WTC11 (cell line): ENCODE measurements at regions not wholly inside any gene's neighbourhood (a gene's known extent, or its start where the extent isn't known, plus 50 kb on each side); places are given as distances from the start of the nearest gene placed in this dataset.

Experiments
- ATAC-seq: fragments of 200-7000 bp; cut with Tn5 transposase; 2 replicates; pipeline ENCODE4 v1.10.0; 2021; ENCODE audit warnings: mild to moderate bottlenecking, moderate library complexity
- CTCF ChIA-PET: fragments of 300-600 bp; sonication (Branson Sonifier 250); formaldehyde crosslinking; loops from one replicate; lab custom pipeline; 2021; ENCODE audit warnings: antibody characterized with exemption; lab: Charles Lee
- POLR2A ChIA-PET: fragments of 350-600 bp; sonication (Branson Sonifier 250); formaldehyde crosslinking; loops from one replicate; lab custom pipeline; 2021; ENCODE audit warnings: antibody characterized with exemption; lab: Charles Lee
- DNase-seq: peaks from one replicate; pipeline ENCODE4 v3.0.0; 2021; ENCODE audit warnings: low spot score
- H3K27ac Mint-ChIP-seq: 2 replicates; pipeline ENCODE4 v1.8.0; 2021; ENCODE audit warnings: mixed read lengths
- H3K27me3 Mint-ChIP-seq: 2 replicates; pipeline ENCODE4 v1.8.0; 2021; ENCODE audit warnings: low read depth, mild to moderate bottlenecking, moderate library complexity, mixed read lengths
- H3K36me3 Mint-ChIP-seq: 2 replicates; pipeline ENCODE4 v1.8.0; 2021; ENCODE audit warnings: mixed read lengths
- H3K4me1 Mint-ChIP-seq: 2 replicates; pipeline ENCODE4 v1.8.0; 2022; ENCODE audit warnings: mixed read lengths
- H3K4me3 Mint-ChIP-seq: 2 replicates; pipeline ENCODE4 v1.8.0; 2021; ENCODE audit warnings: mild to moderate bottlenecking, moderate library complexity, mixed read lengths
- H3K9me3 Mint-ChIP-seq: 2 replicates; pipeline ENCODE4 v1.8.0; 2021; ENCODE audit warnings: mixed read lengths
- AFF4 ChIP-seq: sonication (generic); formaldehyde crosslinking; IDR thresholded peaks from 2 replicates; pipeline ENCODE4 v1.8.1; 2023; ENCODE audit warnings: mild to moderate bottlenecking, missing genetic modification reagents, borderline replicate concordance
- ATF1 ChIP-seq: sonication (generic); formaldehyde crosslinking; IDR thresholded peaks from 2 replicates; pipeline ENCODE4 v1.8.1; 2023; ENCODE audit warnings: mild to moderate bottlenecking, moderate library complexity, missing genetic modification reagents
- ATF2 ChIP-seq: sonication (generic); formaldehyde crosslinking; IDR thresholded peaks from 2 replicates; pipeline ENCODE4 v1.8.1; 2022; ENCODE audit warnings: low read depth, missing genetic modification reagents, borderline replicate concordance
- ELF4 ChIP-seq: sonication (generic); formaldehyde crosslinking; IDR thresholded peaks from 2 replicates; pipeline ENCODE4 v1.8.1; 2022; ENCODE audit warnings: low read depth, mild to moderate bottlenecking, moderate library complexity, missing genetic modification reagents
- ERG ChIP-seq: fragments of 250-450 bp; sonication (Bioruptor Pico); IDR thresholded peaks from 2 replicates; pipeline ENCODE4 v1.8.0; 2021; ENCODE audit warnings: mild to moderate bottlenecking
- ESRRA ChIP-seq: sonication (generic); formaldehyde crosslinking; IDR thresholded peaks from 2 replicates; pipeline ENCODE4 v1.8.1; 2022; ENCODE audit warnings: mild to moderate bottlenecking, missing genetic modification reagents, borderline replicate concordance
- ETV6 ChIP-seq: sonication (generic); formaldehyde crosslinking; IDR thresholded peaks from 2 replicates; pipeline ENCODE4 v1.8.1; 2022; ENCODE audit warnings: mild to moderate bottlenecking, missing genetic modification reagents
- GRHL2 ChIP-seq: fragments of 250-450 bp; sonication (Bioruptor Pico); IDR thresholded peaks from 2 replicates; pipeline ENCODE4 v1.8.0; 2022; ENCODE audit warnings: mild to moderate bottlenecking, moderate library complexity; ENCODE audit not compliant: insufficient replicate concordance, severe bottlenecking
- GTF2I ChIP-seq: fragments of 250-450 bp; sonication (Bioruptor Pico); conservative IDR thresholded peaks from 2 replicates; pipeline ENCODE4 v1.4.0; 2021; ENCODE audit warnings: mild to moderate bottlenecking
- JAZF1 ChIP-seq: fragments of 250-450 bp; sonication (Bioruptor Pico); IDR thresholded peaks from 2 replicates; pipeline ENCODE4 v1.9.0; 2021; ENCODE audit warnings: moderate library complexity, mild to moderate bottlenecking, inconsistent platforms
- JUN ChIP-seq: sonication (generic); formaldehyde crosslinking; IDR thresholded peaks from 2 replicates; pipeline ENCODE4 v1.8.0; 2023; ENCODE audit warnings: mild to moderate bottlenecking, missing genetic modification reagents
- NR1H2 ChIP-seq: sonication (generic); formaldehyde crosslinking; IDR thresholded peaks from 2 replicates; pipeline ENCODE4 v1.9.0; 2021; ENCODE audit warnings: mild to moderate bottlenecking, moderate library complexity, missing genetic modification reagents
- NR3C1 ChIP-seq: sonication (generic); formaldehyde crosslinking; conservative IDR thresholded peaks from 2 replicates; pipeline ENCODE4 v1.8.1; 2023; ENCODE audit warnings: low read depth, mild to moderate bottlenecking, missing genetic modification reagents
- PREB ChIP-seq: sonication (generic); formaldehyde crosslinking; IDR thresholded peaks from 2 replicates; pipeline ENCODE4 v1.8.1; 2022; ENCODE audit warnings: mild to moderate bottlenecking, missing genetic modification reagents, moderate library complexity, borderline replicate concordance
- PRRX2 ChIP-seq: fragments of 250-450 bp; sonication (Bioruptor Pico); IDR thresholded peaks from 2 replicates; pipeline ENCODE4 v1.8.0; 2021; ENCODE audit warnings: mild to moderate bottlenecking
- TEAD4 ChIP-seq: sonication (generic); formaldehyde crosslinking; IDR thresholded peaks from 2 replicates; pipeline ENCODE4 v1.8.0; 2022; ENCODE audit warnings: mild to moderate bottlenecking, missing genetic modification reagents
- TP53 ChIP-seq: sonication (generic); formaldehyde crosslinking; IDR thresholded peaks from 2 replicates; pipeline ENCODE4 v1.8.1; 2023; ENCODE audit warnings: mild to moderate bottlenecking, missing genetic modification reagents
- ZNF219 ChIP-seq: sonication (generic); formaldehyde crosslinking; IDR thresholded peaks from 2 replicates; pipeline ENCODE4 v1.8.0; 2023; ENCODE audit warnings: missing genetic modification reagents, mild to moderate bottlenecking, borderline replicate concordance
- TF ChIP-seq, protein P1 (sequence below): sonication (generic); formaldehyde crosslinking; IDR thresholded peaks from 2 replicates; pipeline ENCODE4 v1.8.1; 2023; ENCODE audit warnings: mild to moderate bottlenecking, moderate library complexity, missing genetic modification reagents
- TF ChIP-seq, protein P2 (sequence below): sonication (generic); formaldehyde crosslinking; IDR thresholded peaks from 2 replicates; pipeline ENCODE4 v1.8.0; 2022; ENCODE audit warnings: mild to moderate bottlenecking, missing genetic modification reagents

GRCh38 chr3:68032209-68032608, 377.8 kb upstream of the SUCLG2 start (continued):
- no peak for TF ChIP-seq ETV6 (CRISPR knock-in tag)
- TF ChIP-seq, all 79 proteins: peak for 0

GRCh38 chr3:68025189-68025588, 370.8 kb upstream of the SUCLG2 start:
- H3K9me3 Mint-ChIP-seq, result no peaks in the 10 kb centered on the region
- no peak overlapping the region for H3K4me3 Mint-ChIP-seq
- TF ChIP-seq NR1H2 (CRISPR knock-in tag) (no peak), ATF1 (CRISPR knock-in tag) (no peak), TP53 (CRISPR knock-in tag) (no peak), GTF2I (CRISPR knock-in tag) (no peak), ETV6 (CRISPR knock-in tag) (no peak), GRHL2 (CRISPR knock-in tag) (no peak), AFF4 (CRISPR knock-in tag) (no peak)
- H3K36me3 Mint-ChIP-seq, result no peaks in the 10 kb centered on the region
- H3K4me1 Mint-ChIP-seq, result peaks cover 2% of the 10 kb centered on the region; the same call in 1 of the 2 replicates
- ChIA-PET CTCF (no interaction called here), POLR2A (no interaction called here)
- DNase-seq, result no peak
- H3K27ac Mint-ChIP-seq, result no peak overlapping the region
- H3K27me3 Mint-ChIP-seq, result no peaks in the 10 kb centered on the region
- ATAC-seq, result no peak

DNA sequence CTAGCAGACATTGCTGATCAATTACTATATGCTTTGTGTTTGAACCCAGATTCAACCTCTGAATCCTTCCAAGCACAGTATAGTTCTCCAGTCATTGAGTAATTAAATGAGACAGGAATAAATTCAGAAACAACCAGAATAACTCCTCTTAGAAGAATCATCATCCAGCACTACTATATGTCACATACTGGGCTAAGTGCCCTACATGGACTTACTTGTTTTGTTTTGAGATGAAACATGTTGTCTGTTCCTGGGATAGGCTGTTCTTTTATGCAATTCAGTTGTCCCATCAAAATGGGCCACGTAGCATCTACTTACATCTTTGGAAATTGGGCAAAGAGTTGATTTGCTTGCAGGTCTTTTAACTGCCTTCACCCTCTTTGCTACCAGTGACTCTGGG, 365.5 kb upstream of the SUCLG2 start:
- H3K27ac Mint-ChIP-seq, result no peak overlapping the region
- ATAC-seq (no peak), DNase-seq (no peak)
- ChIA-PET CTCF (no interaction called here), POLR2A (no interaction called here)
- H3K4me3 Mint-ChIP-seq, result no peak overlapping the region
- no peaks in the 10 kb centered on the region for H3K27me3 Mint-ChIP-seq
- H3K4me1 Mint-ChIP-seq, result peaks cover 2% of the 10 kb centered on the region; the same call in 1 of the 2 replicates
- H3K9me3 Mint-ChIP-seq, result no peaks in the 10 kb centered on the region
- no peaks in the 10 kb centered on the region for H3K36me3 Mint-ChIP-seq
- no peak for TF ChIP-seq ELF4 (CRISPR knock-in tag)
- no peak for TF ChIP-seq JUN
- no peak for TF ChIP-seq ZNF219
- TF ChIP-seq TEAD4 (CRISPR knock-in tag), result no peak
- TF ChIP-seq, protein P1, sequence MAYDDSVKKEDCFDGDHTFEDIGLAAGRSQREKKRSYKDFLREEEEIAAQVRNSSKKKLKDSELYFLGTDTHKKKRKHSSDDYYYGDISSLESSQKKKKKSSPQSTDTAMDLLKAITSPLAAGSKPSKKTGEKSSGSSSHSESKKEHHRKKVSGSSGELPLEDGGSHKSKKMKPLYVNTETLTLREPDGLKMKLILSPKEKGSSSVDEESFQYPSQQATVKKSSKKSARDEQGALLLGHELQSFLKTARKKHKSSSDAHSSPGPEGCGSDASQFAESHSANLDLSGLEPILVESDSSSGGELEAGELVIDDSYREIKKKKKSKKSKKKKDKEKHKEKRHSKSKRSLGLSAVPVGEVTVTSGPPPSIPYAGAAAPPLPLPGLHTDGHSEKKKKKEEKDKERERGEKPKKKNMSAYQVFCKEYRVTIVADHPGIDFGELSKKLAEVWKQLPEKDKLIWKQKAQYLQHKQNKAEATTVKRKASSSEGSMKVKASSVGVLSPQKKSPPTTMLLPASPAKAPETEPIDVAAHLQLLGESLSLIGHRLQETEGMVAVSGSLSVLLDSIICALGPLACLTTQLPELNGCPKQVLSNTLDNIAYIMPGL, result no peak
- TF ChIP-seq PRRX2 (CRISPR knock-in tag), result no peak
- no peak for TF ChIP-seq JAZF1 (CRISPR knock-in tag)
- no peak for TF ChIP-seq AFF4 (CRISPR knock-in tag)
- no peak for TF ChIP-seq NR3C1 (CRISPR knock-in tag)
- TF ChIP-seq ERG (CRISPR knock-in tag), result no peak
- TF ChIP-seq, protein P2, sequence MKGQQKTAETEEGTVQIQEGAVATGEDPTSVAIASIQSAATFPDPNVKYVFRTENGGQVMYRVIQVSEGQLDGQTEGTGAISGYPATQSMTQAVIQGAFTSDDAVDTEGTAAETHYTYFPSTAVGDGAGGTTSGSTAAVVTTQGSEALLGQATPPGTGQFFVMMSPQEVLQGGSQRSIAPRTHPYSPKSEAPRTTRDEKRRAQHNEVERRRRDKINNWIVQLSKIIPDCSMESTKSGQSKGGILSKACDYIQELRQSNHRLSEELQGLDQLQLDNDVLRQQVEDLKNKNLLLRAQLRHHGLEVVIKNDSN, result no peak
- TF ChIP-seq ESRRA, result no peak
- TF ChIP-seq PREB (CRISPR knock-in tag), result no peak
- TF ChIP-seq ATF2, result no peak
